H9 (cell line): ENCODE measurements at regions not wholly inside any gene's neighbourhood (a gene's known extent, or its start where the extent isn't known, plus 50 kb on each side); places are given as distances from the start of the nearest gene placed in this dataset.
A peak's percentile ranks its signal among the peaks of the same experiment; 100 is the strongest.

Experiments used
- DNase-seq: peaks from one replicate; pipeline ENCODE4 v3.0.0-alpha.2; 2017
- H2AFZ ChIP-seq: one replicate; pipeline ENCODE4 v1.6.1; 2013; ENCODE audit warnings: mild to moderate bottlenecking, low read length, control low read depth, moderate library complexity
- H2AK5ac ChIP-seq: 2 replicates; pipeline ENCODE4 v1.6.1; 2013; ENCODE audit warnings: low read length, control low read depth, mixed read lengths; ENCODE audit not compliant: insufficient read length
- H2BK120ac ChIP-seq: one replicate; pipeline ENCODE4 v1.6.1; 2013; ENCODE audit warnings: low read depth, mild to moderate bottlenecking, low read length, control low read depth, inconsistent platforms; ENCODE audit not compliant: poor library complexity, severe bottlenecking
- H2BK12ac ChIP-seq: 2 replicates; pipeline ENCODE4 v1.6.1; 2013; ENCODE audit warnings: low read length, control low read depth, mixed read lengths, low read depth; ENCODE audit not compliant: insufficient read length
- H2BK15ac ChIP-seq: 2 replicates; pipeline ENCODE4 v1.6.1; 2013; ENCODE audit warnings: low read depth, low read length, control low read depth
- H2BK20ac ChIP-seq: one replicate; pipeline ENCODE4 v1.6.1; 2013; ENCODE audit warnings: low read depth, mild to moderate bottlenecking, low read length, control low read depth, inconsistent platforms; ENCODE audit not compliant: poor library complexity, severe bottlenecking
- H2BK5ac ChIP-seq: 2 replicates; pipeline ENCODE4 v1.6.1; 2013; ENCODE audit warnings: low read length, control low read depth, mixed read lengths; ENCODE audit not compliant: insufficient read length
- H3K14ac ChIP-seq: 2 replicates; pipeline ENCODE4 v1.6.1; 2013; ENCODE audit warnings: low read length, control low read depth; ENCODE audit not compliant: insufficient read depth
- H3K18ac ChIP-seq: 2 replicates; pipeline ENCODE4 v1.6.1; 2013; ENCODE audit warnings: low read depth, mild to moderate bottlenecking, mixed read lengths, low read length, control low read depth; ENCODE audit not compliant: insufficient read length
- H3K23ac ChIP-seq: 2 replicates; pipeline ENCODE4 v1.6.1; 2013; ENCODE audit warnings: low read length, control low read depth, mixed read lengths, low read depth; ENCODE audit not compliant: insufficient read length
- H3K23me2 ChIP-seq: 2 replicates; pipeline ENCODE4 v1.6.1; 2013; ENCODE audit warnings: low read depth, mild to moderate bottlenecking, mixed read lengths, low read length, control low read depth; ENCODE audit not compliant: insufficient read length, poor library complexity, severe bottlenecking
- H3K27ac ChIP-seq: 2 replicates; pipeline ENCODE4 v1.5.1; 2013; ENCODE audit warnings: low read length, control low read depth, mixed read lengths, low read depth; ENCODE audit not compliant: insufficient read length
- H3K27me3 ChIP-seq: 2 replicates; pipeline ENCODE4 v1.6.1; 2013; ENCODE audit warnings: low read length, control low read depth, inconsistent platforms; ENCODE audit not compliant: insufficient read depth
- H3K4ac ChIP-seq: 2 replicates; pipeline ENCODE4 v1.6.1; 2013; ENCODE audit warnings: low read depth, mild to moderate bottlenecking, control low read depth, inconsistent platforms, low read length, moderate library complexity
- H3K4me1 ChIP-seq: 2 replicates; pipeline ENCODE4 v1.6.1; 2013; ENCODE audit warnings: low read length, control low read depth, inconsistent platforms; ENCODE audit not compliant: insufficient read depth
- H3K4me2 ChIP-seq: 2 replicates; pipeline ENCODE4 v1.6.1; 2013; ENCODE audit warnings: low read length, control low read depth, mixed read lengths; ENCODE audit not compliant: insufficient read length, insufficient read depth
- H3K56ac ChIP-seq: 2 replicates; pipeline ENCODE4 v1.6.1; 2013; ENCODE audit warnings: low read depth, mild to moderate bottlenecking, mixed read lengths, low read length, control low read depth; ENCODE audit not compliant: insufficient read length
- H3K79me1 ChIP-seq: 2 replicates; pipeline ENCODE4 v1.6.1; 2013; ENCODE audit warnings: low read depth, mild to moderate bottlenecking, moderate library complexity, low read length, control low read depth, inconsistent platforms; ENCODE audit not compliant: insufficient read depth, poor library complexity, severe bottlenecking
- H3K79me2 ChIP-seq: 2 replicates; pipeline ENCODE4 v1.6.1; 2013; ENCODE audit warnings: low read length, control low read depth, inconsistent platforms; ENCODE audit not compliant: insufficient read depth
- H3K9ac ChIP-seq: 2 replicates; pipeline ENCODE4 v1.6.1; 2013; ENCODE audit warnings: low read length, control low read depth, mixed read lengths; ENCODE audit not compliant: insufficient read length; ENCODE audit errors: extremely low read depth
- H3K9me3 ChIP-seq: one replicate; pipeline ENCODE4 v1.6.1; 2013; ENCODE audit warnings: low read depth, low read length, inconsistent platforms; ENCODE audit not compliant: control insufficient read depth
- H3T11ph ChIP-seq: one replicate; pipeline ENCODE4 v1.6.1; 2013; ENCODE audit warnings: mild to moderate bottlenecking, low read length, control low read depth, inconsistent platforms
- H4K20me1 ChIP-seq: one replicate; pipeline ENCODE4 v1.6.1; 2013; ENCODE audit not compliant: control insufficient read depth, insufficient read length, insufficient read depth
- H4K5ac ChIP-seq: 2 replicates; pipeline ENCODE4 v1.6.1; 2013; ENCODE audit warnings: low read depth, mild to moderate bottlenecking, mixed read lengths, low read length, control low read depth; ENCODE audit not compliant: insufficient read length
- H4K8ac ChIP-seq: replicated peaks from 2 replicates; pipeline ENCODE4 v1.6.1; 2013; ENCODE audit warnings: low read length, control low read depth, mixed read lengths, low read depth; ENCODE audit not compliant: insufficient read length
- H4K91ac ChIP-seq: 2 replicates; pipeline ENCODE4 v1.6.1; 2013; ENCODE audit warnings: low read depth, mild to moderate bottlenecking, moderate library complexity, mixed read lengths, low read length, control low read depth; ENCODE audit not compliant: insufficient read length
- H3K27ac Mint-ChIP-seq, 3 experiments: 2 replicates in 2 of 3; 3 replicates in 1 of 3; pipeline ENCODE4 v1.8.0; 2020 to 2021; ENCODE audit warnings: mixed read lengths in 3 of 3, mild to moderate bottlenecking in 1 of 3, moderate library complexity in 1 of 3
- H3K27me3 Mint-ChIP-seq: 2 replicates; pipeline ENCODE4 v1.8.0; 2021; ENCODE audit warnings: low read depth, mild to moderate bottlenecking, moderate library complexity, mixed read lengths
- H3K36me3 Mint-ChIP-seq, 3 experiments: 2 replicates in 2 of 3; 3 replicates in 1 of 3; pipeline ENCODE4 v1.8.0; 2020 to 2021; ENCODE audit warnings: low read depth in 3 of 3, mixed read lengths in 3 of 3; ENCODE audit not compliant: insufficient read depth in 1 of 3
- H3K4me1 Mint-ChIP-seq, 2 experiments: 2 replicates each; pipeline ENCODE4 v1.8.0; 2020; ENCODE audit warnings: mixed read lengths in 2 of 2
- H3K4me3 Mint-ChIP-seq, 2 experiments: 2 replicates in 1 of 2; 3 replicates in 1 of 2; pipeline ENCODE4 v1.8.0; 2020 to 2021; ENCODE audit warnings: mild to moderate bottlenecking in 2 of 2, mixed read lengths in 2 of 2, moderate library complexity in 1 of 2
- H3K9me3 Mint-ChIP-seq, 2 experiments: 2 replicates in 1 of 2; 3 replicates in 1 of 2; pipeline ENCODE4 v1.8.0; 2020; ENCODE audit warnings: mild to moderate bottlenecking in 2 of 2, mixed read lengths in 2 of 2, moderate library complexity in 1 of 2
- CTCF ChIP-seq: fragments of 200-600 bp; sonication (generic); conservative IDR thresholded peaks from 3 replicates; pipeline ENCODE4 v1.8.0; 2021; ENCODE audit warnings: antibody characterized with exemption, mild to moderate bottlenecking
- WGBS: extraction: QIAGEN DNeasy Blood & Tissue Kit; methylation state at CpG from one replicate; pipeline ENCODE4 v1.1.7; 2013; ENCODE audit warnings: missing lambda C conversion rate, low lambda C conversion rate, mixed read lengths; ENCODE audit not compliant: insufficient read length; ENCODE audit errors: extremely low coverage; 5-methylcytosine and 5-hydroxymethylcytosine counted together

DNA sequence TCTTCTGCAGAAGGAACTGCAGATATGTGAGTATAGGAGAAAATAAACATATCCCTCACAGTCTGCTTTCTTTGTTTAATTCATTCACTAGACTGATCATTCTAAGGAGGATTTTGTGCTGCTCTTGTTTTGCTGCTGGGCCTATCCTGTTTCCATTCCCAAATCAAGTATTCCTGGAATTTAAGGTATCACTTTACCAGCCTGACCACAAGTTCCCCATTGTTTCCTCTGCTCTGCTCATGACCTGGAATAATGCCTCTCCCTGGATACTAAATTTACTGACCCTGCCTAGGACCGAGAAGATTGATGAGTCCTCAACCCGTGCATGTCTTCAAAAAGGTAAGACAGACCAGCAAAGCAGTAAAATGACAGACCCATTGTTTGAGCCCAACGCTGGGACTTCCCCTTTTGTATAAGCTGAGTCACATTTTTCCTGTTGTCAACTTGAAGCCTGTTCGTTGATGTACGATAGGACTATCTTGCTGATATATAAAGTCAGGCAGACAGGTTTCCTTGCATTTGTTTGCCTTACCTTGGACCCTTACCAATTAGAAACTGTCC is 85.5 kb upstream of the TET2 start:
- no peak overlapping the region for H4K91ac ChIP-seq
- peaks cover 11 to 12% of the 10 kb centered on the region in 2 experiments for H3K4me1 Mint-ChIP-seq
- H3T11ph ChIP-seq, result no peak overlapping the region
- H3K9me3 ChIP-seq, result no peaks in the 10 kb centered on the region
- H3K23me2 ChIP-seq, result no peaks in the 10 kb centered on the region
- H3K79me1 ChIP-seq, result no peaks in the 10 kb centered on the region
- no peak overlapping the region for H3K4me2 ChIP-seq
- H2AK5ac ChIP-seq, result no peak overlapping the region
- H3K56ac ChIP-seq, result no peak overlapping the region
- no peak overlapping the region for H3K18ac ChIP-seq
- no peak overlapping the region for H3K9ac ChIP-seq
- H3K27ac Mint-ChIP-seq, result no peak overlapping the region
- H2BK120ac ChIP-seq, result no peak overlapping the region
- H3K14ac ChIP-seq, result no peak overlapping the region
- no peak overlapping the region for H2BK12ac ChIP-seq
- H2BK5ac ChIP-seq, result no peak overlapping the region
- H4K8ac ChIP-seq, result no peak overlapping the region
- H2AFZ ChIP-seq, result peak overlapping the region; percentile 9
- no peak overlapping the region for H2BK15ac ChIP-seq
- peaks cover 3% of the 10 kb centered on the region; the same call in 1 of the 2 replicates for H3K27me3 Mint-ChIP-seq
- no peak overlapping the region for H2BK20ac ChIP-seq
- peaks cover 3% of the 10 kb centered on the region; the same call in 1 of the 2 replicates for H3K4me1 ChIP-seq
- no peak overlapping the region for H3K23ac ChIP-seq
- WGBS, result no CpG with 5 or more reads among the region's 5 CpGs
- no peaks in the 10 kb centered on the region for H3K9me3 Mint-ChIP-seq
- no peaks in the 10 kb centered on the region for H3K27me3 ChIP-seq
- no peak for TF ChIP-seq CTCF
- no peaks in the 10 kb centered on the region for H4K20me1 ChIP-seq
- peak; percentile 32 for DNase-seq
- no peaks in the 10 kb centered on the region for H3K36me3 Mint-ChIP-seq
- H3K4ac ChIP-seq, result no peak overlapping the region
- H3K79me2 ChIP-seq, result no peaks in the 10 kb centered on the region
- H3K4me3 Mint-ChIP-seq, result no peak overlapping the region
- no peak overlapping the region for H3K27ac ChIP-seq
- no peak overlapping the region for H4K5ac ChIP-seq
